ENCODE measurements at regions not wholly inside any gene's neighbourhood (a gene's known extent, or its start where the extent isn't known, plus 50 kb on each side); places are given as distances from the start of the nearest gene placed in this dataset.

- no peaks in the 10 kb centered on the region for H3K36me3 ChIP-seq (ENCODE audit: low read depth, missing control alignments)
- H3K27me3 ChIP-seq = no peaks in the 10 kb centered on the region
- H3K4me3 ChIP-seq = no peak overlapping the region
- intact Hi-C loops (cut with DNase I; ENCODE audit: low total_unique reads) = no loop called here
- no peaks in the 10 kb centered on the region for H3K4me1 ChIP-seq
- no peak overlapping the region for H3K27ac ChIP-seq
- TF ChIP-seq POLR2A (IDR thresholded peaks at IDR 0.05) (no peak), CTCF (IDR thresholded peaks at IDR 0.05) (no peak)
- DNase-seq = no peak
- H3K9me3 ChIP-seq = no peaks in the 10 kb centered on the region
- WGBS, 2 donors = 64 to 88% methylated on average over 1 of the region's 1 CpG
Observed at GRCh38 chr7:36802459-36803135, 78.3 kb upstream of the AOAH start.

GRCh38 chr7:36796850-36797536, 72.7 kb upstream of the AOAH start:
- DNase-seq = no peak
- Histone ChIP-seq H3K27me3 (no peaks in the 10 kb centered on the region), H3K9me3 (no peaks in the 10 kb centered on the region), H3K27ac (no peak overlapping the region), H3K36me3 (ENCODE audit: low read depth, missing control alignments) (no peaks in the 10 kb centered on the region), H3K4me3 (no peak overlapping the region), H3K4me1 (no peaks in the 10 kb centered on the region)
- WGBS, 2 donors = 86 to 93% methylated on average over 3 to 4 of the region's 4 CpGs
- TF ChIP-seq CTCF (IDR thresholded peaks at IDR 0.05) (no peak), POLR2A (IDR thresholded peaks at IDR 0.05) (no peak)
- intact Hi-C loops (cut with DNase I; ENCODE audit: low total_unique reads) = no loop called here

GRCh38 chr7:36795451-36796021, 71.2 kb upstream of the AOAH start:
- H3K27ac ChIP-seq = no peak overlapping the region
- H3K36me3 ChIP-seq (ENCODE audit: low read depth, missing control alignments) = no peaks in the 10 kb centered on the region
- H3K9me3 ChIP-seq = no peaks in the 10 kb centered on the region
- no peak overlapping the region for H3K4me3 ChIP-seq
- no peak for DNase-seq
- intact Hi-C loops (cut with DNase I; ENCODE audit: low total_unique reads) = no loop called here
- 45 to 56% methylated on average over 4 of the region's 4 CpGs for WGBS, 2 donors
- H3K27me3 ChIP-seq = no peaks in the 10 kb centered on the region
- no peaks in the 10 kb centered on the region for H3K4me1 ChIP-seq
- TF ChIP-seq CTCF (IDR thresholded peaks at IDR 0.05) = no peak

- Histone ChIP-seq H3K36me3 (ENCODE audit: low read depth, missing control alignments) (no peaks in the 10 kb centered on the region), H3K4me1 (no peaks in the 10 kb centered on the region), H3K9me3 (no peaks in the 10 kb centered on the region), H3K4me3 (no peak overlapping the region), H3K27me3 (no peaks in the 10 kb centered on the region), H3K27ac (no peak overlapping the region)
- WGBS, 2 donors = 60 to 62% methylated on average over 2 to 3 of the region's 3 CpGs
- TF ChIP-seq CTCF (IDR thresholded peaks at IDR 0.05) (no peak), POLR2A (IDR thresholded peaks at IDR 0.05) (no peak)
- intact Hi-C loops (cut with DNase I; ENCODE audit: low total_unique reads) = no loop called here
- DNase-seq = peak; percentile 48
Observed at GRCh38 chr7:36794689-36795088, 70.4 kb upstream of the AOAH start.

Data from testis (tissue), 2 donors.